ENCODE measurements at regions not wholly inside any gene's neighbourhood (a gene's known extent, or its start where the extent isn't known, plus 50 kb on each side); places are given as distances from the start of the nearest gene placed in this dataset.

DNA sequence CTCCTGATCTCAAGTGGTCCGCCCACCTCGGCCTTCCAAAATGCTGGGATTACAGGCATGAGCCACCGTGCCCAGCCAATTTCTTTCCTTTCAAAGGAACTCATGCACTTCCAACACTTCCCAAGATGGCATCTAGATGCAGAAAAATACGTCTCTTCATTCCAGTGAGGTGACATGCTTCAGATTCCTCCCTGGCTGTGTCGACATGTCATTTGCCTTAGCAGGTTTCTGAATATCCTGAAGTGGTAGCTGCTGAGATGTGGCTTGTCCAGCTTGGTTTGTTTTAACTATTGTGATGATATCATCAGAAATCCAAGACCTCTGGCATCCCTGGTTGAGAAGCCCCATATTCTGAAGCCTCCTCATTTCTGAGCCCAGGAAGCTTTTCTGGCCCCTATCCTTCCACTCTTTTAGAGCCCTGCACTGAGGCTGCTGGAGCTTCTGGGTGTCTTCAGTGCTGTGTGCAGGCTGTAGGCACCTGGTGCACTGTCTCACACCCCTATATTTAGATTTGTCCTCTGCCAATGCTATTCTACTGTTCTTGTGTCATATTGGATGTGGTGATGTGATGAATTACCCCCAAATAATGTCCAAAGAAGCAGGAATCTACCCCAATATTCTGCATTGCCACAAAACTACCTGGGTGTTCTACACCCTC lies 73.3 kb upstream of the E2F3 start:
- Histone ChIP-seq H3K27ac (no peak overlapping the region), H3K4me3 (no peak overlapping the region), H3K27me3 (peaks cover 0 to 10% of the 10 kb centered on the region in 2 donors), H3K4me1 (no peaks in the 10 kb centered on the region), H3K9me3 (no peaks in the 10 kb centered on the region), H3K36me3 (no peaks in the 10 kb centered on the region)
- no peak for ATAC-seq
- intact Hi-C loops (cut with DNase I), result no loop called here
- TF ChIP-seq, protein P1, sequence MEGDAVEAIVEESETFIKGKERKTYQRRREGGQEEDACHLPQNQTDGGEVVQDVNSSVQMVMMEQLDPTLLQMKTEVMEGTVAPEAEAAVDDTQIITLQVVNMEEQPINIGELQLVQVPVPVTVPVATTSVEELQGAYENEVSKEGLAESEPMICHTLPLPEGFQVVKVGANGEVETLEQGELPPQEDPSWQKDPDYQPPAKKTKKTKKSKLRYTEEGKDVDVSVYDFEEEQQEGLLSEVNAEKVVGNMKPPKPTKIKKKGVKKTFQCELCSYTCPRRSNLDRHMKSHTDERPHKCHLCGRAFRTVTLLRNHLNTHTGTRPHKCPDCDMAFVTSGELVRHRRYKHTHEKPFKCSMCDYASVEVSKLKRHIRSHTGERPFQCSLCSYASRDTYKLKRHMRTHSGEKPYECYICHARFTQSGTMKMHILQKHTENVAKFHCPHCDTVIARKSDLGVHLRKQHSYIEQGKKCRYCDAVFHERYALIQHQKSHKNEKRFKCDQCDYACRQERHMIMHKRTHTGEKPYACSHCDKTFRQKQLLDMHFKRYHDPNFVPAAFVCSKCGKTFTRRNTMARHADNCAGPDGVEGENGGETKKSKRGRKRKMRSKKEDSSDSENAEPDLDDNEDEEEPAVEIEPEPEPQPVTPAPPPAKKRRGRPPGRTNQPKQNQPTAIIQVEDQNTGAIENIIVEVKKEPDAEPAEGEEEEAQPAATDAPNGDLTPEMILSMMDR (IDR thresholded peaks at IDR 0.05), result no peak
- DNase-seq, result no peak

DNA sequence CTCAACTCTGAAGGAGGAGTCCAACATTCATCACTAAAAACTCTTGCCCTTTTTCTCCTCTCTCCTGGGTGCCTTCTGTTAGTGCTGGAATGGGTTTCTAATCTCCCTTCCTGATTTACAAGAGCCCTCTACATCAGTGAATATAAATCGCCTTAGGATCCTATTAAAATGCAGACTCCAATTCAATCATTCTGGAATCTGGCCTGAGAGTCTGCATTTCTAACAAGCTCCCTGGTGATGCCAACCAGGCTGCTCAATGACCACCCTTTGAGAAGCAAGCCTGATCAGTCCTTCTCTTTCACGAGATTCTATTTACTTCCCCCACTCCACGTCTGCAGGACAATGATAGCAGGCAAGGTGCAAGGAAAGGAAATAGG lies 72.8 kb upstream of the E2F3 start:
- no peak overlapping the region for H3K4me3 ChIP-seq
- ATAC-seq, result no peak

DNA sequence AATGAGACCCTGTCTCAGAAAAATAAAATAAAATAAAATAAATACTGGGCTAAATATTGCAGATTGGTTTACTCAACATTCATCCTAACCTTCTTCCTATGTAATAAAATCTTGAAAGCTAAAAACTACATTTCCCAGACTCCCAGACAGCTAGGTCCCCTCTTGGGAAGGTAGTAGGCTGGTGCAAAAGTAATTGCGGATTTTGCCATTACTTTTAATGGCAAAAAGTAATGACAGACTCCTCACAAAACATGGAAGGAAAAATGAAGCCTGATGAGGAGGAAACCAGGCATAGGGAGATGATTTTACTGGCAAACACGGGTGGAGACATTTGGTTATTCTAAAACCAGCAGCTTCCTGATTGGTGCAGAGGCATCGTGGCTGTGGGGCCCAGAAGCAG lies 70.6 kb upstream of the E2F3 start:
- Histone ChIP-seq H3K9me3 (no peaks in the 10 kb centered on the region), H3K27me3 (peaks cover 0 to 10% of the 10 kb centered on the region in 2 donors), H3K27ac (no peak overlapping the region), H3K4me3 (no peak overlapping the region), H3K4me1 (no peaks in the 10 kb centered on the region), H3K36me3 (no peaks in the 10 kb centered on the region)
- ATAC-seq, result no peak
- intact Hi-C loops (cut with DNase I), result no loop called here
- DNase-seq, result no peak
- TF ChIP-seq, protein P1 (IDR thresholded peaks at IDR 0.05), result no peak

More for the DNA sequence above, 72.8 kb upstream of the E2F3 start:
- Histone ChIP-seq H3K27me3 (peaks cover 0 to 10% of the 10 kb centered on the region in 2 donors), H3K36me3 (no peaks in the 10 kb centered on the region), H3K27ac (no peak overlapping the region), H3K9me3 (no peaks in the 10 kb centered on the region), H3K4me1 (no peaks in the 10 kb centered on the region)
- TF ChIP-seq, protein P1 (IDR thresholded peaks at IDR 0.05), result no peak
- DNase-seq, result no peak
- intact Hi-C loops (cut with DNase I), result no loop called here

DNA sequence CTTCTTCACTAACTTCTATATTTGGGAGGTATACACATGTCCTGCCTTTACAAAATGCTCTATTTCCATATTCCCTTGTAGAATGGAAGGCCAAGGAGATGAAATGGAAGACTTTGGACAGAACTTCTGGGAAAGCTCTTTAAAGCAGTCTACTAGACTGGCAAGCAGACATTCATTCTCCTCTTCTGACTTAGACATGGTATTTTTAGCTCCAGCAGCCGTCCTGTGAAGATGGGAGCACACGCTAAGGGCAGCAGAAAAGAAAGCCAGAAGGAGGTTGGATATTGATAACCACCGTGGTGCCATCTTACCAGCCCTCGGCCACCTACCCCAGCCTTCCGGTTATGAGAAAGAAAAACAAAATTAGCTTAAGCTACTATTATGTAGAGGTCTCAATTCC lies 70.1 kb upstream of the E2F3 start:
- Histone ChIP-seq H3K27ac (no peak overlapping the region), H3K4me1 (no peaks in the 10 kb centered on the region), H3K36me3 (no peaks in the 10 kb centered on the region), H3K4me3 (no peak overlapping the region), H3K27me3 (peaks cover 0 to 10% of the 10 kb centered on the region in 2 donors), H3K9me3 (no peaks in the 10 kb centered on the region)
- intact Hi-C loops (cut with DNase I), result no loop called here
- DNase-seq (no peak), ATAC-seq (no peak)
- TF ChIP-seq, protein P1 (IDR thresholded peaks at IDR 0.05), result no peak

GRCh38 chr6:20332441-20333006 lies 69.2 kb upstream of the E2F3 start:
- TF ChIP-seq, protein P1 (IDR thresholded peaks at IDR 0.05), result no peak
- DNase-seq, result no peak
- H3K27ac ChIP-seq, result no peak overlapping the region
- no peaks in the 10 kb centered on the region for H3K36me3 ChIP-seq
- H3K4me3 ChIP-seq, result no peak overlapping the region
- no peaks in the 10 kb centered on the region for H3K4me1 ChIP-seq
- ATAC-seq, result no peak
- H3K9me3 ChIP-seq, result no peaks in the 10 kb centered on the region
- intact Hi-C loops (cut with DNase I), result no loop called here
- H3K27me3 ChIP-seq, result peaks cover 0 to 10% of the 10 kb centered on the region in 2 donors

Data from left lung (tissue), 4 donors.